Chondrocyte (in vitro differentiated cells): ENCODE measurements at regions not wholly inside any gene's neighbourhood (a gene's known extent, or its start where the extent isn't known, plus 50 kb on each side); places are given as distances from the start of the nearest gene placed in this dataset.

Source experiments
- DNase-seq: peaks from one replicate; pipeline ENCODE4 v3.0.0; 2021; ENCODE audit warnings: mixed read lengths, low spot score
- H3K27ac Mint-ChIP-seq: one replicate; pipeline ENCODE4 v1.8.0; 2021; ENCODE audit warnings: mild to moderate bottlenecking, moderate library complexity, mixed read lengths; ENCODE audit not compliant: unreplicated experiment
- H3K27me3 Mint-ChIP-seq: 2 replicates; pipeline ENCODE4 v1.8.0; 2021; ENCODE audit warnings: low read depth, mixed read lengths
- H3K36me3 Mint-ChIP-seq: 2 replicates; pipeline ENCODE4 v1.8.0; 2021; ENCODE audit warnings: low read depth, mixed read lengths
- H3K4me1 Mint-ChIP-seq: 2 replicates; pipeline ENCODE4 v1.8.0; 2021; ENCODE audit warnings: low read depth, mild to moderate bottlenecking, mixed read lengths
- H3K4me3 Mint-ChIP-seq: one replicate; pipeline ENCODE4 v1.8.0; 2021; ENCODE audit warnings: mild to moderate bottlenecking, moderate library complexity, mixed read lengths; ENCODE audit not compliant: unreplicated experiment
- H3K9me3 Mint-ChIP-seq: 2 replicates; pipeline ENCODE4 v1.8.0; 2021; ENCODE audit warnings: low read depth, mixed read lengths
- TF ChIP-seq, protein P1 (sequence below): fragments of 200-600 bp; sonication (generic); IDR thresholded peaks from 2 replicates; pipeline ENCODE4 v1.5.0; 2021; ENCODE audit warnings: antibody characterized with exemption, mild to moderate bottlenecking, moderate library complexity

DNA sequence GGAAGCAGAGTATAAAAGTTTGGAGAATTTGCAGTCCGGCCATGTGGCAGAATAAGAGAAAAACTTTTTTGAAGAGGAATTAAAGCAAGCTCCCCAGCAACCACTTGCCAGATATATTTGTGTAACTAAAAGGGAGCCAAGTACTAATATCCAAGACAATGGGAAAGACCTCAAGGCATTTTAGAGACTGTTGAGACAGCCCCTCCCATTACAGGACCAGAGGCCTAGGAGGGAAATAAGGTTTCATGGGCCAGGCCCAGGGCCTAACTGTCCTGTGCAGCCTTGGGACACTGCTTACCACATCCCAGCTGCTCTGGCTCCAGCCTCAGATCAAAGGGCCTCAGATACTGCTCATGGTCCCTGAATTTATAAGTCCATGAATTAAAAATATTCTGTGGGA lies 659.4 kb downstream of the PCDH19 start:
- no peaks in the 10 kb centered on the region for H3K27me3 Mint-ChIP-seq
- TF ChIP-seq, protein P1, sequence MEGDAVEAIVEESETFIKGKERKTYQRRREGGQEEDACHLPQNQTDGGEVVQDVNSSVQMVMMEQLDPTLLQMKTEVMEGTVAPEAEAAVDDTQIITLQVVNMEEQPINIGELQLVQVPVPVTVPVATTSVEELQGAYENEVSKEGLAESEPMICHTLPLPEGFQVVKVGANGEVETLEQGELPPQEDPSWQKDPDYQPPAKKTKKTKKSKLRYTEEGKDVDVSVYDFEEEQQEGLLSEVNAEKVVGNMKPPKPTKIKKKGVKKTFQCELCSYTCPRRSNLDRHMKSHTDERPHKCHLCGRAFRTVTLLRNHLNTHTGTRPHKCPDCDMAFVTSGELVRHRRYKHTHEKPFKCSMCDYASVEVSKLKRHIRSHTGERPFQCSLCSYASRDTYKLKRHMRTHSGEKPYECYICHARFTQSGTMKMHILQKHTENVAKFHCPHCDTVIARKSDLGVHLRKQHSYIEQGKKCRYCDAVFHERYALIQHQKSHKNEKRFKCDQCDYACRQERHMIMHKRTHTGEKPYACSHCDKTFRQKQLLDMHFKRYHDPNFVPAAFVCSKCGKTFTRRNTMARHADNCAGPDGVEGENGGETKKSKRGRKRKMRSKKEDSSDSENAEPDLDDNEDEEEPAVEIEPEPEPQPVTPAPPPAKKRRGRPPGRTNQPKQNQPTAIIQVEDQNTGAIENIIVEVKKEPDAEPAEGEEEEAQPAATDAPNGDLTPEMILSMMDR, result no peak
- H3K4me1 Mint-ChIP-seq, result no peaks in the 10 kb centered on the region
- H3K9me3 Mint-ChIP-seq, result no peaks in the 10 kb centered on the region
- DNase-seq, result no peak
- no peak overlapping the region for H3K27ac Mint-ChIP-seq
- H3K36me3 Mint-ChIP-seq, result peaks cover 2% of the 10 kb centered on the region
- no peak overlapping the region for H3K4me3 Mint-ChIP-seq

DNA sequence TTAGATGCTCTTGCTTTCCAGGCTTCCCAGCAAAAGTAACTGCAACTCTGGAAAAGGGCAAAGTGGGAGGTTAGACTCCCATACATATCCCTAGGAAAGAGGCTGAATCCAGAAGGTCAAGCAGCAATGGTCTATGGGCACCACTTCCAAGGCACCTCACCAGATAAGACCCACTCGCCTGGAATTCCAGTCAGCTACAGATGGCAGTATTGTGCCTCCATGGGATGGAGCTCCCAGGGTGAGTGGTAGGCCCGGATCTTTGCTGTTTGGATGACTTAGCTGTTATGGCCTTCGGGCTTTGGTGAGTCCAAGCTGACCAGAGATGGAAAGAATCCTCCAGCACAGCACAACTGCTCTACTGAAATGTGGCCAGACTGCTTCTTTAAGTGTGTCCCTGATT lies 688.0 kb downstream of the PCDH19 start:
- Mint-ChIP-seq H3K27me3 (no peaks in the 10 kb centered on the region), H3K27ac (no peak overlapping the region), H3K4me3 (no peak overlapping the region), H3K9me3 (peaks cover 12% of the 10 kb centered on the region), H3K36me3 (no peaks in the 10 kb centered on the region), H3K4me1 (no peaks in the 10 kb centered on the region)
- no peak for DNase-seq
- TF ChIP-seq, protein P1, result no peak

DNA sequence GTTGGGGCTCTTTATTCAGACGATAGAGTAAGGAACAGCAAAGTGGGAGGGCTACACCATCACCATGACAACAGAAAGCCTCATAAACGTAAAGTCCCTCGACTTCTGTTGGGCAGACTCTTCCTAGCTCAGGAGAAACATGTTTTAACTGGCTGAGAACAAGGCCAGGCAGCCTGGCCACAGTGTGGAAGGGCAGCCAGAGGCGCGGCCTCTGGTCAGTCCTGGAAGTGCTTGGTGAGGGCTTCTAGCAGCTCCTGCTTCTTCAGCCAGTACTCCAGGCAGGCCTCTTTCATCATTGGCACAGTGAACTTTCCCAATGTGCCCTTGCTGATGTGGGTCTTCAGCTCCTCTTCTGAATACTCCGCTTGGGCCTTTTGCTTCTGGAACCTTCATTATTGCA lies 690.9 kb downstream of the PCDH19 start:
- no peaks in the 10 kb centered on the region for H3K4me1 Mint-ChIP-seq
- no peak overlapping the region for H3K4me3 Mint-ChIP-seq
- peaks cover 14% of the 10 kb centered on the region for H3K9me3 Mint-ChIP-seq
- TF ChIP-seq, protein P1, result no peak
- no peak for DNase-seq
- no peaks in the 10 kb centered on the region for H3K36me3 Mint-ChIP-seq
- H3K27me3 Mint-ChIP-seq, result no peaks in the 10 kb centered on the region
- H3K27ac Mint-ChIP-seq, result no peak overlapping the region

DNA sequence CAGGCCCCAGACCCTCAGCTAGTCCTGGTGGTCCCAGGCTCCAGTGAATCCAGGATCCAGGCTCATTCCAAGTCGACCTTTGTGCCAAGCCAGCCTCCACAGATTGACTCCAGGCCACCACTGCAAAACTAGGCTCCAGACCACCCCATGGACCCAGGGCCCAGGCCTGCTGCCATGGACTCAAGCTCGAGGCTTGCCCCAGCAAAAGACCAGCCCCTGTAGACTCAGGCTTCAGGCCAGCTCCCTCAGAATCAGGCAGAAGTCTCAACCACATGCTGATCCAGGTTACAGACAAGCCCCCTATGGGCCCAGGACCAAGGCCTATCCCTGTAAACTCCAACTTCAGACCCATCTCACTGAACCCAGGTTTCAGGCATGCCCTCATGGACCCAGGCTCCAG lies 692.4 kb downstream of the PCDH19 start:
- peaks cover 13% of the 10 kb centered on the region for H3K9me3 Mint-ChIP-seq
- no peaks in the 10 kb centered on the region for H3K4me1 Mint-ChIP-seq
- H3K27ac Mint-ChIP-seq, result no peak overlapping the region
- DNase-seq, result no peak
- H3K36me3 Mint-ChIP-seq, result no peaks in the 10 kb centered on the region
- no peak overlapping the region for H3K4me3 Mint-ChIP-seq
- no peaks in the 10 kb centered on the region for H3K27me3 Mint-ChIP-seq
- TF ChIP-seq, protein P1, result no peak

DNA sequence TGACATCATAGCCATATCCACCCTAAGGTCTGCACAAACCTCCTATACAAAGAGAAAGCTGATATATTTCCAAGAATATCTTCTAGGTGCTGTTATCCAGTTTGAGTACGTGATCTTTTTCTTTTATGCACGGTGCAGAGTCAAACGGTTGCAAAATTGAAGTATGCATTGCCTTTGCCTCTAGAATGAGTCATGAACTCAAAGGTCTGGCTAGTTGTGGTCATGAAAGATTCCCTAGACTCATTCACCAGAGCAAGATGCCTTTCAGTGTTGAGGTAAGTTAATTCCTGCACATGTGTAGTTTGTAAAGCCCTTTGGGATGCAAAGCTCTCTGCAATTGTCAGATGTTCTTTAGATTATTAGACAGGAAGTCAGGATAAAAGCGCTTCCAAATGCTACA lies 704.4 kb downstream of the PCDH19 start:
- peaks cover 8% of the 10 kb centered on the region for H3K9me3 Mint-ChIP-seq
- H3K36me3 Mint-ChIP-seq, result no peaks in the 10 kb centered on the region
- TF ChIP-seq, protein P1, result no peak
- DNase-seq, result no peak
- no peak overlapping the region for H3K27ac Mint-ChIP-seq
- no peak overlapping the region for H3K4me3 Mint-ChIP-seq
- no peaks in the 10 kb centered on the region for H3K27me3 Mint-ChIP-seq
- H3K4me1 Mint-ChIP-seq, result no peaks in the 10 kb centered on the region
